Smooth muscle cell of the brain vasculature (primary cell): ENCODE measurements at regions not wholly inside any gene's neighbourhood (a gene's known extent, or its start where the extent isn't known, plus 50 kb on each side); places are given as distances from the start of the nearest gene placed in this dataset.

Experiments
- DNase-seq: peaks from one replicate; pipeline ENCODE4 v3.0.0-alpha.2; 2012; ENCODE audit warnings: low read depth, low spot score

DNA sequence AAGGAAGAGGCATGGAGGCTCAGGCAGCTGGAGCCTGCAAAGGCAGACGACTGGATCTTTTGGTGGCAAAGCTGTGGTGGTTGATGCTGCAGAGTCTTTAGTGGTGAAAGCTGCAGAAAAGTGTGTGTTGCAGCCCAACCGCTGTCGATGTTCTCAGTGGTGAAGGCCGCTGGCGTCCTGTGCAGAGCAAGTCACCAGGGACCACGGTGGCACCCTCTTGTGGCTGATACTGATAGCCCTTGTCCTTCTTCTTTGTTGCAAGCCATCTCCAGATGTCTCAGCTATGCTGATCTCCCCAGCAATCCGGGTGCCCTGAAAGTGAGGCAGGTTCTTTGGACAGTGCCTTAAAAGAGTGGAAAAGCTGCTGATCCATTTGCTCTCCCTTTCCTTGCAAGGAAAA is 610.9 kb upstream of the PCDH9 start:
- DNase-seq, result no peak

DNA sequence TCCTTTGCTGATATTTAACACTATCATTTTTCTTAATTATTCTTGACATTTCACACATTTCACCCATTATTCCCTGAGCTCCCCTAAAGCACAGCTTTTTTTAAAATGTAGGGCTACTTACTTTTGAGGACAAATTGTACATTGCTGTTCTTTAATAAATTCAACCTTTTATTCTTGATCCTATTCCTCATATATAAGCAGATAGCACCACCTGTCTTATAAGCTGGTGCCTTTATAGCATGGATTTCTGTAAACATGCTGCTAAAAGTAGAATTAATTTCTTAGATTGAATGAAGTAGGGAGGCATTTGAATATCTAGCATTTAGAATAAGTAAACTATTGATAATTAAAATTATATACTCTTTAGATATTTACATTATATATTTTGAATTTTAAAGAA is 603.4 kb upstream of the PCDH9 start:
- DNase-seq, result no peak

DNA sequence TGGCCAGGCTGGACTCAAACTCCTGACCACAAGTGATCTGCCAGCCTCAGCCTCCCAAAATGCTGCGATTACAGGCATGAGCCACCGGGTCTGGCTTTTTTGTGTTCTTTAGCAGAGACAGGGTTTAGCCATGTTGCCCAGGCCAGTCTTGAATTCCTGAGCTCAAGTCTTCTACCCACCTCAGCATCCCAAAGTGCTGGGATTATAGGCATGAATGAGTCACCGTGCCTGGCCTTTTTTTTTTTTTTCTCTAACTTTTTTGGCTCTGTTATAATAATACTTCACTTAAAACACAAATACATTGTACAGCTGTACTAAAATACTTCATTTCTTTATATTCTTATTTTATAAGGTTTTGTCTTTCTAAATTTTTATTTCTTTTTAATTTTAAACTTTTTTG is 599.5 kb upstream of the PCDH9 start:
- DNase-seq, result no peak

DNA sequence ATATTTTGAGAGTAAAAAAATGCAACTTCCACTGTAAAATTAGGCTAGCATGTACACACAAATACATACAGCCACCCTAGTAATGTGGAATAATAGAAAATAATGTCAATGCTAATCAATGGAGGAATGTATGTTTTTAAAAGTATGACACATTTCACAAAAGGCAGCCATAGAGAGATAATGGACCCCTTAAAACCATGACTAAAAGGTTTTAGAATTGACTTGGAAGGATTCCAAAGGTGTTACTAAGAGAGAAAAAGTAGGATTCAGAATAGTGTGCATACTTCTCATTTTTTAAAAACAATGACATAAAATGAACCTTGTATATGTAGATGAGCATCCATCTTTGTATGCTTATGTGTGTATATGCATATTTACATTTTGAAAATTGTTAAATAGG is 597.9 kb upstream of the PCDH9 start:
- DNase-seq, result no peak

DNA sequence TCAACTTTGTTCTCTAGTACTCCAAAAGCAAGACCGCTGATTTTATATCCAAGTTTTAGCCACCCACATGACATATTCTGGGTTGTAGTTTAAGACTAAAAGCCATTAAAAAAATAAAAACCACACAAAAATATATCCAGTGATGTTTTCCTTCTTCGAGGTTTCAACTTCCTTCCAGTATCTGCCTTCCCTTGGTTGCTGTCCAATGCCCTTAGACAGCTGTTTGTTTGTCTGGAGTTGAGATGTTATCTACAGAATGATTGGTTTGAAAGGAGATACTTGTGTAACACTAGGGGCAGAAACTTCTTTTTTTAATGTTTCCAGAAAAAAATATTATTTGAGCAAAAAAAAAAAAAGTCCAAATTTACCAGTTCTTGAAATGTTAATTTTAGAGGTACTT is 591.5 kb upstream of the PCDH9 start:
- DNase-seq, result no peak

DNA sequence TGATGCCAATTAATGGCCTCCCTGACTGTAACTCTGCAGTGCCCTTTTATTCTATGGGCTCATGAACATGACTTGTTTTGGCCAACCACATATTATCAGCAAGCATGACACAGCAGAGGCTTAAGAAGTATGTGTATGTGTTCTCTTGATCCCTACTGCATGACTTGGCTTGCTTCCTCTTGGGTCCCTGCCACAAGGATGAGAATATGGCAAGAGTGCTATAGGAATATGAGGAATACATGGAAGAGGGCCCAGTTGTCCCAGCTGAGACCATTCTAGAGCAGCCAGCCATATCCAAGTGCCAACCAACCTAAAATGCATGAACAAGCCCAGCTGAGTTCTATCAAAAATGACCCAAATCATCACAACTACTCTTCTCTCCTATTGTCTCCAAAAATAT is 576.7 kb upstream of the PCDH9 start:
- DNase-seq, result no peak

DNA sequence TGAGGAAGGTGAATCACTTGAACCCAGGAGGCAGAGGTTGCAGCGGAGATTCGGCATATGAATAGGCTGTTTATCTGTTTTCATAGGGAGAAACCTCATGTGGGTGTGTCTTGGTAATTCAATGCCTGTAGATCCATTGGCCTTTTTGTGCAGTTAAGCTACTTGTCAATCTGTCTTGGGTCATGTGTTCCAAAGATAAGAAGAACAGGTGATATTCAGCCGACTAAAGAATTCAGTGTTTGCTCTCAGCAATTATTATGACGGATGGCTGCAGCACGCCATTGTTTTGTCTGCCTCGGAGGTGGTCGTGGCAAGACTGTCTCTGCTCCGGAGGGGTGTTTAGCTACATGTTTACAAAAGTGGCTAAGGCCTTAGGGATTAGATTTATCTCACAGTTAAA is 573.0 kb upstream of the PCDH9 start:
- no peak for DNase-seq

DNA sequence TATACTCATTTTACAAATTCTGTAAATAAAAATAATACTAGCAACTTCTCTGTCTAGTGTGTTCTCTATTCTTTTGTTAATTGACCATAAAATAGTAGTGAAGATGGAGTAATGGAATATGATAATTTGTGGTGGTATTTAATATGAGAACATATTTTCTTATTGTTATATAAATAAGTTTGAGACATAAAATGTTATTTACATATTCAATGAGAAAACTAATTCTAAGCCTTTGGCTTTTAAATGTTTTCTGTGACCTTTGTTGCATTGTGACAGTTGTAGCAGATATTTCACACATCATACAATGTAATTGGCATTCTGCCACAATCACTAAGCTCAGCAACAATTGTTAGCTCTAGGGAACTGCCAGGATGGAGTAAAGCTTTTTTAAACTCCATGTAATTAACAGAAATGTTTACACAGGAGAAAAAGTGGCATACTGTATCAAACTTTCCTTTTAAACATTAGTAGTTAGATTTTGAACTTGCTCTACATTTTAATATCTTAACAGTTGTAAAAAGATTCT is 562.1 kb upstream of the PCDH9 start:
- DNase-seq, result no peak

DNA sequence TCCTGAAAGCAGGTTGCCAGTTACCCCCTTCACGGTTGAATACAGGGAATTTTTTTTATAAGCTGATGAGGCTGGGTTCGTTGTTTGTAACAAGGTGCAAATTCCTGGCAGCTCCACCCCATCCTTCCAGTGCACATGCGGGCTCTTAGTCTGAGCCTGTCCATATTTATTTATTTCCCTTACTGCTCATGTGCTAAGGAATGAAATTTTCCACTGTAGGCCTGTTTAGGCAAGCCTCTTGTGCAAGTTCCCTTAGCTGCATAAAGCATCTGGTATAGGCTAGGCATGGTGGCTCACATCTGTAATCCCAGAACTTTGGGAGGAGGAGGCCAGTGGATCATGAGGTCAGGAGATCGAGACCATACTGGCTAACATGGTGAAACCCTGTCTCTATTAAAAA is 560.9 kb upstream of the PCDH9 start:
- no peak for DNase-seq

DNA sequence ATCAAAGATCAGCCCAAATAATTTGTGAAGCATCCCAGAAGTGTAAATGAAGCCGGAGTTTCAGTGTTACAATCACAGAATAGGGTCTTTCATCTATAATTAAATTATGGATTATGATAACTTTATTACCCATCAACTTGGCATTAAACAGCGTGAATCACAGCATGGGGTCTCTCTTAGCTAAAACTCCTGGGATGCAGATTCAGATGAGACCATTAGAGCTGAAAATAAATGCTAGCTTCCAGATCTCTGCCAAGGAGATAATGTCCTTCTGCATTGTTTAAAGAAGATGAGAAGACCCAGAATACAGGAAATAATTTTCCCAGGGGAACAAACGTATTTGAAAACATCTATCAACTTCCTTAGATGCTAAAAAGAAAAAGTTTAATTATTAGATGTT is 546.0 kb upstream of the PCDH9 start:
- no peak for DNase-seq

DNA sequence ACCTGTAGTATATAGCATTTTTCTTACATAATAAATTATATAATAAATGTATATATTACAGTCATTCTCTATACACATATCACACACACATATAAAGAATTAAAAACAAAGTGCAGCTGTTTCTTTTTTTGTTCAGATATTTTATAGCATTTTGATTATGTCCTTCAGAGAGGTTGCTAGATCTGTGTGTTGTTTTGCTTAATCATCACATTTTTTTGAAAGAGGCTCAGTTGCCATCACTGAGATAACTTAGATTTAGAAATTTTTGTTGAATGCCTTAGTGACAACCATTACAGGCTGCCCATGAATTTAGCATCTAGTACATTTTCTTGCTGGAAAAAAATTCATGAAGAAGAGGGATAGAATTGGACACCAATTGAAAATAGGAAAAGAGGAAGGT is 545.2 kb upstream of the PCDH9 start:
- no peak for DNase-seq

DNA sequence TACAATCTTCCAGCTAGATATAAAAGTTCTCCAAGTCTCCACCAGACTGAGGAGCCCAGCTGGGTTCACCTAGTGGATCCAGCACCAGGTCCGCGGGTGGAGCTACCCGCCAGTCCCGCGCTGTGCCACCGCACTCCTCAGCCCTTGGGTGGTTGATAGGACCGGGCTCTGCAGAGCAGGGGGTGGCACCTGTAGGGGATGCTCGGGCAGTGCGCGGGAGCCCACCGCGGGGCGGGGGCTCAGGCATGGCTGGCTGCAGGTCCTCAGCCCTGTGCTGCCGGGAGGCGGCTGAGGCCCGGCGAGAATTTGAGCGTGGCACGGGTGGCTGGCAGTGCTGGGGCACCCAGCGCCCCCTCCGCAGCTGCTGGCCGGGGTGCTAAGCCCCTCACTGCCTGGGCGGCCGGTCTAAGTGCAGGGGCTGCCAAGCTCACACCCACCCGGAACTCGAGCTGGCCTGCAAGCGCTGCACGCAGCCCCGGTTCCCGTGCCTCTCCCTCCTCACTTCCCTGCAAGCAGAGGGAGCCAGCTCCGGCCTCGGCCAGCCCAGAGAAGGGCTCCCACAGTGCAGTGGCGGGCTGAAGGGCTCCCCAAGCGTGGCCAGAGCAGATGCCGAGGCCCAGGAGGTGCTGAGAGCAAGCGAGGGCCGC is 542.8 kb upstream of the PCDH9 start:
- no peak for DNase-seq

DNA sequence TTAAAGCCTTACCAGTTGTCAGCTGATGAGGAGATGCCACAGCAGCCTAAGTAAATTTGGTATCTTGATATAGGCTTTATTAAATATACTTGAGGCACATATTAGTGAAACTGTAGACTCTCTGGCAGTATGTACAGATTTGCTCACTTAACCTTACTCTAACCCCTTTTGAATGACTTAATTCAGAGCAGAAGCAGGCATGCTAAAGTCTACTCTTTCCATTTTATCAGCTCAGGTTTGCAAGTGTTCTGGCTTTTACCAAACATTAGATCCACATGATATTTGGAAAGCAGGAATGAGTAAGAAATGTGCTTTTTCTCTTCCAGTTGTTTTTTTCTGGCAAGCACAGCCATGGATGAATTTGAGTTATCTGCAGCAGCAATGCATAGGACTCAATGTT is 541.0 kb upstream of the PCDH9 start:
- DNase-seq, result no peak

DNA sequence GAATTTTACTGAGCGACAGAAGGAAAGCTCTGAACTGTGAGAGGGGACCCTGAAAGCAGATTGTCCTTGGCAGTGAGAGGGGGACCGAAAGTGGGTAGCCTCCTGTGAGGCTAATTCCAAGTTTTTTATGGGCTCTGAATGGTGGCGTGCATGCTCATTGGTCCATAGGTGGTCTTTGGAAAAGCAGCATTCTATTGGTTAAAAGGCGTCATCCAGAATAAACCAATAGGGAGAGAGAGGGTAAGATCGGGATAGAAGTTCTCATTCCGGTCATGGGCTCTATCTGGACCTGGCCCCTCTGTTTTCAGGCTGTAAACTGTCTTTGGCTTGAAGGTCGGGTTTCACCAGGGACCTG is 539.8 kb upstream of the PCDH9 start:
- no peak for DNase-seq

DNA sequence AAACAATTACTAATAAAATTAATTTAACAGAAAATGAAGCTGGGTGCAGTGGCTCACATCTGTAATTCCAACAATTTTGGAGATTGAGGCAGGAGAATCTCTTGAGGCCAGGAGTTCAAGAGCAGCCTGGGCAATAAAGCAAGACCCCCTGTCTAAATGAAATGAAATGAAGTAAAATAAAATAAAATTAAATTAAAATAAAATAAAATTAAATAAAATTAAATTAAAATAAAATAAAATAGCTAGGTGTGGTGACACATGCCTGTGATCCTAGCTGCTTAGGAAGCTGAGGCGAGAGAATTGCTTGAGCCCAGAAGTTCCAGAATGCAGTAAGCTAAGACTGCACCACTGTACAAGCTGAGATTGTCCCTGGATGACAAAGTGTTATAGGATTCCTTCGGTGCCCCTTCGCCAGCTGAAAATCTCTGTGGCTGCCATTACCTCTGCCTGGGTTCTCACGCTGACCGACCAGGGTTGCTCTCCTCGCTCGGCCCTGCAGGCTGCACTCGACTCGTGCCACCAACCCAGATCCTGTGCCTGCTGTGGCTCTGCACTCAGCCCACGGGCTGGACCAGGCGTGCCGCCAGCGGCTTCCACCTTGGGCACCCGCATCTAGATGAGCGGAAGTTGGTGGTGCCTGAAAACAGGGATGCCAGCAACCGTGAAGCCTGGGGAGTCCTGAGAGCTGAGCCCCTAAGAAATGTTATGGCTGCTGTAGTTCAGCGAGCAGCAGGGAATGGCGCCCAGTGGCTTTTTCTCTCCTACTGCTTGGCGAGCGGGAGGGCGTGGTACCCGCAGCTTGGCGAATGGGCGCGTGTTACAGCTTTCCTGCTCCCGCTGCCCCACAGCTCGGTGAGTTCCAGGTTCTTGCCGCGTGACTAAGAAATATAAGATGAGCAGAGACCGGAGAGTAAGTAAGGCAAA is 539.2 kb upstream of the PCDH9 start:
- no peak for DNase-seq

DNA sequence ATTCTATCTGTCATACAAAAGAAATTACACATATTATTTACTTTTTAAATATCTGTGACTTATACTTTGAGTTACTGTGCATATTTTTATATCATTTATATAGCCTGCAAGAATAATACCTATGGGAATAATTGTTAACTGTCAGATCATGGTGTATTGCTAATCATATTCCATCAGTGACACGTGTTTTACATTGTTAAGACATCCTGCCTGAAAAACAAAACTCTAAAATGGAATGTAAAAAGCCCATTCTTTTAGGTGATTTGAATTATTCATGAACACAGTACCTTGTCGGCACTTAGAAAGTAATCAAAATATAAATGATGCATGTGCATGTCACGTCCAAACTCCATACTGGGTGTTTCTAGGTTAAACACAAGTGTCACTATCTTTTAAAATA is 533.8 kb upstream of the PCDH9 start:
- DNase-seq, result no peak

DNA sequence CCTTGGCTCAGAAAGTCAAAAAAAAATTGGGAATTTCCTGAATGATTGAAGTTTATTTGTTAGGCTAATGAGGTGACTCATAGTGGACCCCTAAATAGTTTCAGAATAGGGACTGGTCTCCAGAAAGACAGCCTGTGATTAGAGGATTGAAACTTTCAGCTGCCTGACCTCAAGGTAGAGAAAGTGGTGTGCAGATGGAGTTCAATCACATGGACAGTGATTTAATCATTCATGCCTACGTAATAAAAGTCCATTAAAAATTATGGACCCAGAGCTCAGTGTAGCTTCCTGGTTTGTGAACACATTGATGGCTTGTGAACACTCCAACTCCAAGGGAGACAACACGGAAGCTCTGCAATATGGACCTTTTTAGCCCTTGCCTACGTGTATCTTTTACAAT is 533.2 kb upstream of the PCDH9 start:
- DNase-seq, result no peak

DNA sequence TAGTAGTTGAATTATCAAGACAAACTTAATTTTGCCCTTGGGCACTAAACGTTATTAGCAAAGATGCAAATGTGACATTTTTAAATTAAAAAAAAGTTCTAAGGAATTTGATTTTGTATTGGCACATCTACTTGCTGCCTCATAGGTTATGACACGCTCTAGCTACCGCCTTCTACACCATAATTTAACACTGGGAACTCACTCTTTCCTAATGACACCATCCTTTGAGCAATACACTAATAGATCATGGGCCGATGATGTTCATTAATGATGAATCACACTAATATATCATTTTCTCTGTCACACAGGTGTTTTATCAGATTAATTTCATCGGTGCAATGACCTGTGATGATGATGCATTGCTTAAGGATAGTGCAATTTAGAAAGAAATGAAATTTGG is 528.8 kb upstream of the PCDH9 start:
- no peak for DNase-seq

DNA sequence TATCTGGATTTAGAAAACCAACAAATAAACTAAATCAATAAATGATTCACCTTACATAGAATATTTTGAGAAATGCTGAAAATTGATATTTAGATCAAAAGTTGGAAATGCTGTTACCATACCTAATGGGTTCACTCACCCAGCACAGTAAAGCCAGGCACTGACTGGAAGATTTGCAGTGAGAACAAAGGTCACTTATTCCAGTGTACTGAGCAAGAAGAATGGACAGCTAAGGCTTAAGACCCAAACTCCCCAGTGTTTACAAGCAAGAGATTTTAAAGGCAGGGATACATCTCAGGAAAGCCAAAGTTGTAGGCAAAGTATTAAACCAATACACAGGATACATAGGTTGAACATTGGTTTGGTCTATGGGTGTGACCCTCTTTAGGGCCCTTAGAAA is 523.9 kb upstream of the PCDH9 start:
- no peak for DNase-seq

DNA sequence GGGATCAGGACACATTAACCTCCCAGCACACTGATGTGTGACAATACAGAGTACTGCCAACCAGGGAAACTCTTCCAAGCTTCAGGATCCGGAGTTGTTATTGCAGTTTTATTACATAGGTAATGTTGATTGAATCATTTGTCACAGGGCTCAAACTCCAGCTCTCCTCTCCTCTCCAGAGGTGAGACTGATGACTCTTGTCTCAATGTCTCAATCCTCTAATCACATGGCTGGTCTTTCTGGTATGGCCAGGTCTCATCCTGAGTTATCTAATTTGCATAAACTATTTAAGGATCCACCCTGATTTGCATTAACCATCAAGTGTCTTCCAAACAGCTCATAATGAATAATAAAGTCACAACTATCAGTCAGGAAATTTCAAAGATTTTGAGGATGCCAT is 522.6 kb upstream of the PCDH9 start:
- no peak for DNase-seq

DNA sequence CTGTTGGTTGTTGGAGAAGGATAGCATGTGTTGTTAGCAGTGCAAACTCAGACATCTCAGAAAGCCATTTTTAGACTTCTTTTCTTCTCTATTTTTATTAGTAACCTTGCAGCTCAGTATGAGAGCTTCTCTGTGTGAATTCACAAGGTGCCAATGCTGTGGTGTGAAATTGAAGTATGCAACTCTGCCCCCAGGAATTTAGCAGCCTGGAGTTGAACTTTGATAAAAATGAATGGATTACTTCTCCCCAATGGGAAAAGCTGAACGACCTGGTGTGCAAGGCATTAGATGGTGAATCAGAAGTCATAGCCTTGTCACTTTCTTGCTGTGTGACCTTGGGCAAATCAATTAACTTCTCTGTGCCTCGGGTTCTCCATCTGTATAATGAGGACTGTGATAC is 512.3 kb upstream of the PCDH9 start:
- DNase-seq, result no peak

DNA sequence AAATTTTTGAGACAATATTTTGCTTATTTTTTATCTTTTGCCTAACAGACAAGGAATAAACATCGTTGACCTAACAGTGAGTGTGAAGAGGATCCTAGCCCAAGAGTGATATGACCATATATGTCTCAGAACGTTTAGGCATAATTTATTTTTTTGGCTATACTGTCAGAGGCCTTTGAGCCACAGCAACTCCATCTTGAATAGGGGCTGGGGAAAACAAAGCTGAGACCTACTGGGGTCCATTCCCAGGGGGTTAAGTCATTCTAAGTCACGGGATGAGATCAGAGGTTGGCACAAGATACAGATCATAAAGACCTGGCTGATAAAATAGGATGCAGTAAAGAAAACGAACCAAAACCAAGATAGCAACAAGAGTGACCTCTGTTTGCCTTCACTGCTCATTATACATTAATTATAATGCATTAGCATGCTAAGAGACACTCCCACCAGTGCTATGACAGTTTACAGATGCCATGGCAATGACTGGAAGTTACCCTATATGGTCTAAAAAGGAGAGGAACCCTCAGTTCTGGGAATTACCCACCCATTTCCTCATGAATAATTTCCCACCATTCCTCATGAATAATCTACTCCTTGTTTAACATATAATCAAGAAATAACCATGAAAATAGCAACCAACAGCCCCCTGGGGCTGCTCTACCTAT is 510.9 kb upstream of the PCDH9 start:
- DNase-seq, result no peak
